Hematopoietic multipotent progenitor cell treated with erythropoietin and hydrocortisone succinate and interleukin-3 and kit ligand, for 8 days (in vitro differentiated cells): ENCODE measurements at regions not wholly inside any gene's neighbourhood (a gene's known extent, or its start where the extent isn't known, plus 50 kb on each side); places are given as distances from the start of the nearest gene placed in this dataset.
"Not testable (repeated sequence)": the region's sequence is repeated elsewhere in the genome, so short reads cannot be mapped to it uniquely, and the experiment has no call there.

Source experiments
- DNase-seq: peaks from one replicate; pipeline ENCODE4 v3.0.0-alpha.2; 2015

GRCh38 chr10:130963786-130964522 lies 347.6 kb downstream of the TCERG1L start:
- no peak for DNase-seq

GRCh38 chr10:130964771-130965170 lies 346.8 kb downstream of the TCERG1L start:
- no peak for DNase-seq

- no peak for DNase-seq
These were observed 344.4 kb downstream of the TCERG1L start for GRCh38 chr10:130967161-130967560.

- DNase-seq, result no peak
These were observed 343.7 kb downstream of the TCERG1L start for GRCh38 chr10:130967784-130968183.

GRCh38 chr10:130968511-130968910 lies 343.0 kb downstream of the TCERG1L start:
- no peak for DNase-seq

GRCh38 chr10:130968964-130969363 lies 342.6 kb downstream of the TCERG1L start:
- no peak for DNase-seq

- DNase-seq, result no peak
These were observed 341.8 kb downstream of the TCERG1L start for GRCh38 chr10:130969700-130970099.

GRCh38 chr10:130970341-130971122 lies 341.0 kb downstream of the TCERG1L start:
- no peak for DNase-seq

GRCh38 chr10:130971123-130971435 lies 340.4 kb downstream of the TCERG1L start:
- no peak for DNase-seq

GRCh38 chr10:130973127-130973839 lies 338.2 kb downstream of the TCERG1L start:
- no peak for DNase-seq

- no peak for DNase-seq
These were observed 337.4 kb downstream of the TCERG1L start for GRCh38 chr10:130974166-130974565.

GRCh38 chr10:130975351-130975750 lies 336.2 kb downstream of the TCERG1L start:
- not testable (repeated sequence) for DNase-seq

GRCh38 chr10:130982802-130983201 lies 328.7 kb downstream of the TCERG1L start:
- DNase-seq, result no peak

GRCh38 chr10:130983749-130984148 lies 327.8 kb downstream of the TCERG1L start:
- DNase-seq, result no peak

GRCh38 chr10:130984686-130985085 lies 326.8 kb downstream of the TCERG1L start:
- DNase-seq, result no peak

GRCh38 chr10:130985158-130985753 lies 326.3 kb downstream of the TCERG1L start:
- no peak for DNase-seq

- no peak for DNase-seq
These were observed 324.7 kb downstream of the TCERG1L start for GRCh38 chr10:130986846-130987245.

- no peak for DNase-seq
These were observed 324.1 kb downstream of the TCERG1L start for GRCh38 chr10:130987401-130987800.

GRCh38 chr10:130989670-130990232 lies 321.8 kb downstream of the TCERG1L start:
- no peak for DNase-seq

GRCh38 chr10:130990486-130990885 lies 321.0 kb downstream of the TCERG1L start:
- DNase-seq, result no peak

GRCh38 chr10:130992802-130993523 lies 318.6 kb downstream of the TCERG1L start:
- no peak for DNase-seq

GRCh38 chr10:130993612-130994011 lies 317.9 kb downstream of the TCERG1L start:
- DNase-seq, result no peak
